GM12892 (cell line): ENCODE measurements at regions not wholly inside any gene's neighbourhood (a gene's known extent, or its start where the extent isn't known, plus 50 kb on each side); places are given as distances from the start of the nearest gene placed in this dataset.

ENCODE experiments used
- POLR2A ChIP-seq: IDR thresholded peaks from 2 replicates; pipeline ENCODE4 v1.6.1; 2011; ENCODE audit warnings: low read depth, low read length, control low read depth
- POLR2AphosphoS5 ChIP-seq: IDR thresholded peaks from 2 replicates; pipeline ENCODE4 v1.6.1; 2011; ENCODE audit warnings: low read depth, low read length, control low read depth
- TAF1 ChIP-seq: IDR thresholded peaks from 2 replicates; pipeline ENCODE4 v1.6.1; 2011; ENCODE audit warnings: low read depth, mild to moderate bottlenecking, control low read depth, low read length, borderline replicate concordance

DNA sequence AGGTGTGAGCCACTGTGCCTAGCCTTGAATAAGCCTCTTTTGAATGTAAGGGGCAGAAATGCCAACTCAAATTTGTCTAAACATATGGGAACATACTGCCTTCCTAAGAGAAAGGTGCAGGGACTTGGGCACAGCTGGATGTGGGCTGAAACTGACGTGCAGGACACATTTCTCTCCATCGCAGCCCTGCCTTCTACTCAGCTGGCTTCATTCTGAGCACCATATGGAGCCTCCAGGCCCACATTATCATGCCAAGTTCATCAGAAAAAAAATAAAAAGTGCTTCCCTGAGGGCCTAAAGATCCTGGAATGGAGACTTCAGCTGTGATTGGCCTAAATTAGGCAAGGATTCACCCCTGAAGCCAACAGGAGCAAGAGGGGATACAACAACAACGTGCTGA is 386.2 kb downstream of the RAB28 start:
- TF ChIP-seq POLR2AphosphoS5, result no peak
- TF ChIP-seq POLR2A, result no peak
- TF ChIP-seq TAF1, result no peak
